SK-N-SH treated with all-trans-retinoic acid at 6 μM for 48 hours (cell line): ENCODE measurements at regions not wholly inside any gene's neighbourhood (a gene's known extent, or its start where the extent isn't known, plus 50 kb on each side); places are given as distances from the start of the nearest gene placed in this dataset.

ENCODE experiments used
- ISL1 ChIP-seq: fragments of 250-450 bp; sonication (Bioruptor Pico); IDR thresholded peaks from 2 replicates; pipeline ENCODE4 v2.1.2; 2022; ENCODE audit warnings: mild to moderate bottlenecking, moderate library complexity
- OSR1 ChIP-seq: fragments of 250-450 bp; sonication (Bioruptor Pico); IDR thresholded peaks from 2 replicates; pipeline ENCODE4 v1.8.0; 2022; ENCODE audit warnings: moderate library complexity, mild to moderate bottlenecking, inconsistent platforms
- SNAI2 ChIP-seq: fragments of 250-450 bp; sonication (Bioruptor Pico); IDR thresholded peaks from 2 replicates; pipeline ENCODE4 v1.5.0; 2020; ENCODE audit warnings: mild to moderate bottlenecking, moderate library complexity
- TSHZ2 ChIP-seq: fragments of 250-450 bp; sonication (Bioruptor Pico); IDR thresholded peaks from 2 replicates; pipeline ENCODE4 v1.5.0; 2020; ENCODE audit warnings: mild to moderate bottlenecking, moderate library complexity
- ZFP3 ChIP-seq: fragments of 250-450 bp; sonication (Bioruptor Pico); IDR thresholded peaks from 2 replicates; pipeline ENCODE4 v1.5.0; 2020; ENCODE audit warnings: mild to moderate bottlenecking, moderate library complexity
- ZFP30 ChIP-seq: fragments of 450-650 bp; formaldehyde crosslinking; IDR thresholded peaks from 2 replicates; pipeline ENCODE4 v1.5.0; 2022; ENCODE audit warnings: mild to moderate bottlenecking, moderate library complexity
- ZNF70 ChIP-seq: fragments of 450-650 bp; formaldehyde crosslinking; IDR thresholded peaks from 2 replicates; pipeline ENCODE4 v1.5.0; 2020; ENCODE audit warnings: mild to moderate bottlenecking, moderate library complexity

DNA sequence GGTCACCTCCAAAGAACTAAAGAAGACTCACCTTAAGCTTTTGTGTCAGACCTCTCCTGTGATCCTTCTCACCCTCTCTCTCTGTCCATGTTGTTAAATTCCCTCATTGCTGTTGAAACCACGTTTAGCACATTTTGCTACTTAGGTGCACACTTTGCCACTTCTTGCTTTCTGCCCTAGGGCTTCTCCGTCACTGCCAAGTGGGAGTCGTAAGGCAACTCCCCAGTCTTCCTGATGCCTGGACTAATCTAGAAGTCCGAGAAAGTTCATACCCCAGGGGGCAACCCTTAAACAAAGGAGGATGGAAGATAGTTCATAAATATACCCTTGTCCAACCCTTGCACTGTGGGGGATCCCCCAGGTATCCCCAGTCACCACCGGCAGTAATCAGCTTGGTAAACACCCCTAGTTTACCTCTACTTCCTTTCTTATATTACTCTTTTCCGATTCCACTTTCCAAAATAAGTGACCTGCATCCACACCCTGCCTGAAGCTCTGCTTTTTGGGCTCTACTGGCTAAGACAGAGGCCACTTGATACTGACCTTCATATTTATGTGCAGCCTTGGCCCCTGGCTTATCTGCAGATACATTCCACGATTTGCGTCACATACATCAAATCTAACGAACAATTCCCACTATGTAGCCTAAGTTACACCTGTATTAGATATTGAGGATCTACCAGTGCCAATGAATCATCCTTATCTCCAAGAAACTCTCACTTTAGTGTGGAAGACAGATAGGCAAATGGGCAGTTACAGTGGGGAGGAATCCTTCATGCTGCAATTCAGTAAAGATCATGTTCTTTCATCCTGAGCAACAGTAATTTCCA is 776.2 kb downstream of the RNF144A start:
- no peak for TF ChIP-seq ZFP3 (CRISPR knock-in tag)
- no peak for TF ChIP-seq ZNF70 (CRISPR knock-in tag)
- TF ChIP-seq SNAI2 (CRISPR knock-in tag), result no peak
- TF ChIP-seq TSHZ2 (CRISPR knock-in tag), result no peak
- no peak for TF ChIP-seq ISL1 (CRISPR knock-in tag)
- TF ChIP-seq ZFP30 (CRISPR knock-in tag), result no peak
- no peak for TF ChIP-seq OSR1 (CRISPR knock-in tag)
